ENCODE measurements at regions not wholly inside any gene's neighbourhood (a gene's known extent, or its start where the extent isn't known, plus 50 kb on each side); places are given as distances from the start of the nearest gene placed in this dataset.

DNA sequence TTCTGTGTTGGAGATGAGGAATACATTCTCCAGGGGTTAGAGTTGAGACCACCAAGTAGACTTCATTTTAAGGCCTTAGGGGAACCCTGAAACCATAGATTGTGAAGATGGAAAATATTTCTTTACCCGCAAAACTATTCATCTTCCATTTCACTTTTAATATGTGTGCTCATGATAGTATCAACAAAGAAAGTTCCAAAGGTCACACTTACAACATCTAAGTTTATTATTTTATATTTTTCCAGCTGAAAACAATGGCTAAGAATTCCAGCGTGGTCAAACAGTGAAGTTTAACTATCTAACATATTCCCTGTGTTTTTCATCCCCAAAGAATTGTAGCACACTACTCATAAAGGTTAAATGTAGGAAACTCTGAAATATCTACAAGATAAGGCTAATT is 214.5 kb upstream of the GIMD1 start:
- TF ChIP-seq GATA2 (IDR thresholded peaks at IDR 0.05; ENCODE audit: insufficient read depth, insufficient read length, low read depth, low read length) (peak; percentile 6), EZH2 (IDR thresholded peaks at IDR 0.05; ENCODE audit: borderline replicate concordance, low read depth, low read length, severe bottlenecking) (no peak), JUN (IDR thresholded peaks at IDR 0.05; ENCODE audit: borderline replicate concordance, insufficient read depth, insufficient read length, low read depth) (no peak), POLR2AphosphoS5 (IDR thresholded peaks at IDR 0.05; ENCODE audit: insufficient read depth, low read depth, low read length) (no peak)
- dilution Hi-C loops (cut with MboI; ENCODE audit: extremely low pct_ligation_motif_present, low sequenced_read_pairs), result no loop called here
- peak overlapping the region; percentile 17 for H3K9ac ChIP-seq (replicated peaks; ENCODE audit: extremely low read depth, insufficient read depth, low read length)
- H3K4me3 ChIP-seq (replicated peaks in 1 of 3; ENCODE audit: insufficient read depth in 1 of 3, low read depth in 1 of 3, low read length in 3 of 3), result no peak overlapping the region
- intact Hi-C loops (cut with micrococcal nuclease), result loop anchor here (1.0 to 2.0 kb wide), 4 partner anchors 42 to 316 kb away; partner anchors contain the start of gene GIMD1
- TSS peak; percentile 88 for BruUV-seq (replicated peaks)
- H3K4me2 ChIP-seq (ENCODE audit: insufficient read depth, low read length), result peak overlapping the region; percentile 70
- no peaks in the 10 kb centered on the region for H3K9me1 ChIP-seq (replicated peaks; ENCODE audit: control insufficient read depth, extremely low read depth, insufficient read depth, low read length)
- ChIA-PET POLR2A (no interaction called here), CTCF (interaction anchor here (2.5 kb wide), 1 partner anchor 226 kb away, joined by 7 read pairs; no protein-coding TSS in a partner anchor)
- FAIRE-seq, result no peak
- H4K20me1 ChIP-seq (replicated peaks; ENCODE audit: control insufficient read depth, extremely low read depth, insufficient read depth, low read length), result no peaks in the 10 kb centered on the region
- DNase-seq (ENCODE audit: low read depth, low spot score), result no peak
- no peaks in the 10 kb centered on the region for H3K36me3 ChIP-seq (ENCODE audit: control insufficient read depth in 2 of 2, extremely low read depth in 1 of 2, insufficient read depth in 2 of 2, low read length in 2 of 2)
- no peak overlapping the region for H2AFZ ChIP-seq (ENCODE audit: low read depth, low read length)
- no peaks in the 10 kb centered on the region for H3K27me3 ChIP-seq (ENCODE audit: control insufficient read depth in 2 of 2, insufficient read depth in 2 of 2, low read length in 2 of 2)
- H3K9me3 ChIP-seq (replicated peaks; ENCODE audit: control insufficient read depth, insufficient read depth, low read length), result no peaks in the 10 kb centered on the region
- no peaks in the 10 kb centered on the region for H3K79me2 ChIP-seq (ENCODE audit: control insufficient read depth, insufficient read depth, low read length)
- peaks cover 54% of the 10 kb centered on the region for H3K4me1 ChIP-seq (ENCODE audit: control insufficient read depth, extremely low read depth, insufficient read depth, low read length)
- H3K27ac ChIP-seq (ENCODE audit: insufficient read depth, low read depth, low read length), result peak overlapping the region; percentile 75

DNA sequence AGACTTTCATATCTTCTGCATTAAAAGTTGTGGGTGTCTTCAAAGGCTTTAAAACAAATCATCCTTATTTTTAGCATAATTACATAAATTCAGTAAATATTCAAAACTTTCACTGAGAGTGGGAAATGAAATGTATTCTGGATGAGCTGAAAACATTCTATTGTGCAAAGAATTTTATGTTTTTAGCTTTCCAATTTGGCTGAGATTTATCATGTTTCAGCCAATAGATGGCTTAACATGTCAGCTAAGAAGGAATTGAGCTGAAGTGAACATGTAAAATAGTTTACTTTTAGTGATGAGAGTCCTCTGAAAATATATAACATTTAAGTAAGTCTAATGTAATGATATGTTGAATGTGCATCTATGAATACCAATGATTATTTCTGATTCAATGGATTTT is 213.5 kb upstream of the GIMD1 start:
- no peaks in the 10 kb centered on the region for H3K27me3 ChIP-seq (ENCODE audit: control insufficient read depth in 2 of 2, insufficient read depth in 2 of 2, low read length in 2 of 2)
- FAIRE-seq (no peak), DNase-seq (ENCODE audit: low read depth, low spot score) (no peak)
- H3K4me2 ChIP-seq (ENCODE audit: insufficient read depth, low read length), result no peak overlapping the region
- no peak overlapping the region for H3K4me3 ChIP-seq (replicated peaks in 1 of 3; ENCODE audit: insufficient read depth in 1 of 3, low read depth in 1 of 3, low read length in 3 of 3)
- no peaks in the 10 kb centered on the region for H3K36me3 ChIP-seq (ENCODE audit: control insufficient read depth in 2 of 2, extremely low read depth in 1 of 2, insufficient read depth in 2 of 2, low read length in 2 of 2)
- no peaks in the 10 kb centered on the region for H4K20me1 ChIP-seq (replicated peaks; ENCODE audit: control insufficient read depth, extremely low read depth, insufficient read depth, low read length)
- peaks cover 44% of the 10 kb centered on the region for H3K4me1 ChIP-seq (ENCODE audit: control insufficient read depth, extremely low read depth, insufficient read depth, low read length)
- H3K9me1 ChIP-seq (replicated peaks; ENCODE audit: control insufficient read depth, extremely low read depth, insufficient read depth, low read length), result no peaks in the 10 kb centered on the region
- TF ChIP-seq JUN (IDR thresholded peaks at IDR 0.05; ENCODE audit: borderline replicate concordance, insufficient read depth, insufficient read length, low read depth) (no peak), POLR2AphosphoS5 (IDR thresholded peaks at IDR 0.05; ENCODE audit: insufficient read depth, low read depth, low read length) (no peak), MYC (IDR thresholded peaks at IDR 0.05; ENCODE audit: low read depth, low read length) (no peak), POLR2A (IDR thresholded peaks at IDR 0.05; ENCODE audit: low read depth, low read length) (no peak), FOS (IDR thresholded peaks at IDR 0.05; ENCODE audit: borderline replicate concordance, insufficient read depth, low read length) (no peak), GATA2 (IDR thresholded peaks at IDR 0.05; ENCODE audit: insufficient read depth, insufficient read length, low read depth, low read length) (no peak), EZH2 (IDR thresholded peaks at IDR 0.05; ENCODE audit: borderline replicate concordance, low read depth, low read length, severe bottlenecking) (no peak)
- TF ChIP-seq, protein P1, sequence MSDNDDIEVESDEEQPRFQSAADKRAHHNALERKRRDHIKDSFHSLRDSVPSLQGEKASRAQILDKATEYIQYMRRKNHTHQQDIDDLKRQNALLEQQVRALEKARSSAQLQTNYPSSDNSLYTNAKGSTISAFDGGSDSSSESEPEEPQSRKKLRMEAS (IDR thresholded peaks at IDR 0.05; ENCODE audit: insufficient read depth, insufficient read length), result no peak
- TF ChIP-seq, protein P2, sequence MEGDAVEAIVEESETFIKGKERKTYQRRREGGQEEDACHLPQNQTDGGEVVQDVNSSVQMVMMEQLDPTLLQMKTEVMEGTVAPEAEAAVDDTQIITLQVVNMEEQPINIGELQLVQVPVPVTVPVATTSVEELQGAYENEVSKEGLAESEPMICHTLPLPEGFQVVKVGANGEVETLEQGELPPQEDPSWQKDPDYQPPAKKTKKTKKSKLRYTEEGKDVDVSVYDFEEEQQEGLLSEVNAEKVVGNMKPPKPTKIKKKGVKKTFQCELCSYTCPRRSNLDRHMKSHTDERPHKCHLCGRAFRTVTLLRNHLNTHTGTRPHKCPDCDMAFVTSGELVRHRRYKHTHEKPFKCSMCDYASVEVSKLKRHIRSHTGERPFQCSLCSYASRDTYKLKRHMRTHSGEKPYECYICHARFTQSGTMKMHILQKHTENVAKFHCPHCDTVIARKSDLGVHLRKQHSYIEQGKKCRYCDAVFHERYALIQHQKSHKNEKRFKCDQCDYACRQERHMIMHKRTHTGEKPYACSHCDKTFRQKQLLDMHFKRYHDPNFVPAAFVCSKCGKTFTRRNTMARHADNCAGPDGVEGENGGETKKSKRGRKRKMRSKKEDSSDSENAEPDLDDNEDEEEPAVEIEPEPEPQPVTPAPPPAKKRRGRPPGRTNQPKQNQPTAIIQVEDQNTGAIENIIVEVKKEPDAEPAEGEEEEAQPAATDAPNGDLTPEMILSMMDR (IDR thresholded peaks at IDR 0.05; ENCODE audit: extremely low read depth in 1 of 2, insufficient read depth in 1 of 2, low read depth in 1 of 2, low read length in 2 of 2), result no peak
- intact Hi-C loops (cut with micrococcal nuclease), result loop anchor here (2.0 kb wide), 2 partner anchors 213 to 315 kb away; partner anchors contain the start of gene GIMD1
- H3K79me2 ChIP-seq (ENCODE audit: control insufficient read depth, insufficient read depth, low read length), result no peaks in the 10 kb centered on the region
- CTCF ChIA-PET, result interaction anchor here (2.5 kb wide), 1 partner anchor 227 kb away, joined by 7 read pairs; no protein-coding TSS in a partner anchor
- H3K9me3 ChIP-seq (replicated peaks; ENCODE audit: control insufficient read depth, insufficient read depth, low read length), result no peaks in the 10 kb centered on the region
- dilution Hi-C loops (cut with MboI; ENCODE audit: extremely low pct_ligation_motif_present, low sequenced_read_pairs), result no loop called here
- BruUV-seq (replicated peaks), result no TSS peak
- H3K9ac ChIP-seq (replicated peaks; ENCODE audit: extremely low read depth, insufficient read depth, low read length), result no peak overlapping the region
- POLR2A ChIA-PET, result no interaction called here
- no peak overlapping the region for H3K27ac ChIP-seq (ENCODE audit: insufficient read depth, low read depth, low read length)
- H2AFZ ChIP-seq (ENCODE audit: low read depth, low read length), result no peak overlapping the region

Measured in endothelial cell of umbilical vein (primary cell).